ENCODE measurements at regions not wholly inside any gene's neighbourhood (a gene's known extent, or its start where the extent isn't known, plus 50 kb on each side); places are given as distances from the start of the nearest gene placed in this dataset.

GRCh38 chr4:116059361-116059760 is 945.9 kb upstream of the NDST4 start:
- no peak overlapping the region for H3K27ac Mint-ChIP-seq (ENCODE audit: unreplicated experiment)
- CTCF ChIA-PET, result no interaction called here
- intact Hi-C loops (cut with micrococcal nuclease; ENCODE audit: unreplicated experiment), result loop anchor here (10.0 kb wide), 1 partner anchor 1505 kb away; no protein-coding TSS in a partner anchor
- H3K36me3 Mint-ChIP-seq (ENCODE audit: insufficient read depth, unreplicated experiment), result no peaks in the 10 kb centered on the region
- TF ChIP-seq CTCF (IDR thresholded peaks at IDR 0.05; ENCODE audit: unreplicated experiment), result no peak
- no peak overlapping the region for H3K4me3 Mint-ChIP-seq (ENCODE audit: low read depth, unreplicated experiment)
- no peaks in the 10 kb centered on the region for H3K4me1 Mint-ChIP-seq (ENCODE audit: low read depth, unreplicated experiment)
- peaks cover 3% of the 10 kb centered on the region for H3K9me3 Mint-ChIP-seq (ENCODE audit: low read depth, unreplicated experiment)
- no TSS peak for BruUV-seq (replicated peaks)
- no peaks in the 10 kb centered on the region for H3K27me3 Mint-ChIP-seq (ENCODE audit: unreplicated experiment)
- DNase-seq, result no peak

- BruUV-seq (replicated peaks), result no TSS peak
- TF ChIP-seq CTCF (IDR thresholded peaks at IDR 0.05; ENCODE audit: unreplicated experiment), result no peak
- intact Hi-C loops (cut with micrococcal nuclease; ENCODE audit: unreplicated experiment), result loop anchor here (10.0 kb wide), 1 partner anchor 1507 kb away; no protein-coding TSS in a partner anchor
- CTCF ChIA-PET, result no interaction called here
- no peak for DNase-seq
- no peaks in the 10 kb centered on the region for H3K4me1 Mint-ChIP-seq (ENCODE audit: low read depth, unreplicated experiment)
- H3K36me3 Mint-ChIP-seq (ENCODE audit: insufficient read depth, unreplicated experiment), result no peaks in the 10 kb centered on the region
- no peak overlapping the region for H3K4me3 Mint-ChIP-seq (ENCODE audit: low read depth, unreplicated experiment)
- H3K27me3 Mint-ChIP-seq (ENCODE audit: unreplicated experiment), result no peaks in the 10 kb centered on the region
- H3K27ac Mint-ChIP-seq (ENCODE audit: unreplicated experiment), result no peak overlapping the region
- H3K9me3 Mint-ChIP-seq (ENCODE audit: low read depth, unreplicated experiment), result peaks cover 3% of the 10 kb centered on the region
These were observed 944.7 kb upstream of the NDST4 start for GRCh38 chr4:116058129-116058528.

GRCh38 chr4:116055857-116056827 is 942.7 kb upstream of the NDST4 start:
- Mint-ChIP-seq H3K9me3 (ENCODE audit: low read depth, unreplicated experiment) (peaks cover 3% of the 10 kb centered on the region), H3K4me3 (ENCODE audit: low read depth, unreplicated experiment) (no peak overlapping the region), H3K27ac (ENCODE audit: unreplicated experiment) (no peak overlapping the region), H3K4me1 (ENCODE audit: low read depth, unreplicated experiment) (no peaks in the 10 kb centered on the region), H3K36me3 (ENCODE audit: insufficient read depth, unreplicated experiment) (no peaks in the 10 kb centered on the region), H3K27me3 (ENCODE audit: unreplicated experiment) (no peaks in the 10 kb centered on the region)
- intact Hi-C loops (cut with micrococcal nuclease; ENCODE audit: unreplicated experiment), result loop anchor here (10.0 kb wide), 1 partner anchor 1509 kb away; no protein-coding TSS in a partner anchor
- CTCF ChIA-PET, result no interaction called here
- no peak for DNase-seq
- no peak for TF ChIP-seq CTCF (IDR thresholded peaks at IDR 0.05; ENCODE audit: unreplicated experiment)
- BruUV-seq (replicated peaks), result no TSS peak

- peaks cover 8% of the 10 kb centered on the region for H3K4me1 Mint-ChIP-seq (ENCODE audit: low read depth, unreplicated experiment)
- H3K36me3 Mint-ChIP-seq (ENCODE audit: insufficient read depth, unreplicated experiment), result no peaks in the 10 kb centered on the region
- CTCF ChIA-PET, result no interaction called here
- TF ChIP-seq CTCF (IDR thresholded peaks at IDR 0.05; ENCODE audit: unreplicated experiment), result no peak
- no TSS peak for BruUV-seq (replicated peaks)
- H3K27ac Mint-ChIP-seq (ENCODE audit: unreplicated experiment), result no peak overlapping the region
- no peak for DNase-seq
- H3K27me3 Mint-ChIP-seq (ENCODE audit: unreplicated experiment), result no peaks in the 10 kb centered on the region
- H3K9me3 Mint-ChIP-seq (ENCODE audit: low read depth, unreplicated experiment), result no peaks in the 10 kb centered on the region
- intact Hi-C loops (cut with micrococcal nuclease; ENCODE audit: unreplicated experiment), result no loop called here
- H3K4me3 Mint-ChIP-seq (ENCODE audit: low read depth, unreplicated experiment), result no peak overlapping the region
These were observed 913.9 kb upstream of the NDST4 start for GRCh38 chr4:116027311-116027710.
